Stomach (tissue), 4 donors: ENCODE measurements at regions not wholly inside any gene's neighbourhood (a gene's known extent, or its start where the extent isn't known, plus 50 kb on each side); places are given as distances from the start of the nearest gene placed in this dataset.

Experiments used
- CTCF ChIP-seq, 7 experiments: fragments of 450-650 bp in 4 of 7; fragments of 200-600 bp in 3 of 7; sonication (generic) in 3 of 7; IDR thresholded peaks; one replicate each; pipeline ENCODE4 v1.5.1; 2016 to 2019; ENCODE audit warnings: antibody characterized with exemption in 7 of 7, control low read depth in 2 of 7, mild to moderate bottlenecking in 1 of 7
- POLR2A ChIP-seq, 4 donors: fragments of 450-650 bp; IDR thresholded peaks; one replicate each; pipeline ENCODE4 v1.6.1; 2016; ENCODE audit warnings: antibody characterized with exemption in 4 of 4, control low read depth in 2 of 4, mild to moderate bottlenecking in 1 of 4, moderate library complexity in 1 of 4

- TF ChIP-seq POLR2A (IDR thresholded peaks at IDR 0.05) = no peak
- TF ChIP-seq CTCF (IDR thresholded peaks at IDR 0.05) = no peak
Measured at GRCh38 chr10:10828623-10829022, 189.0 kb upstream of the CELF2 start.
